ENCODE measurements at regions not wholly inside any gene's neighbourhood (a gene's known extent, or its start where the extent isn't known, plus 50 kb on each side); places are given as distances from the start of the nearest gene placed in this dataset.

DNA sequence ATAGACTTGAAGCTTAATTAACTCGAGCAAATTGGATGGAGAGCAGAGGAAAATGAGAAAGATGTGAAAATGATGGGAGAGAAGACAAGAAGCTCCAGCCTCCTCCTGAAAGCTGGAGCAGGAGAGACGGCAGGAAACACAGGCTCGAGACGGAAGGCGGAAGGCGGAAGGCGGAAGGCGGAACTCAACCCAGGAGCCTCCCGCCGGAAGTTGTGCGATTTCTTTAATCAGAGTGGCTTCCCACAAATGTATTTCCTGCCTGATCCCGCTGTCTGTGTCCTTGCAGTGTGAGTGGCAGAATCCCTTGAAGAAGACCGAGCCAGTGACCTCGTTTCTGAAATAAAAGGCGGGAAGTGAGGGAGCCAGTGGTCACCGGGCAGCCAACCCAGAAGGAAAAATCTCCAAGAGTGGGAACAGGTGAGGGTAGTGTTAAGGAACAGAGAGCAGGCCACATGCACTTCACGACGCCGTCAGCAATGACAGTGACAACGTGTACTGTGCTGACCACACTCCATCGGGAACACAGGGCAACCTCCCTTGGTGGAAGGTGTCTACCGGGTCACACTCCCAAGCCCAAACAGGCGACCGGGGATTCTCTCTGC is 117.0 kb upstream of the RNF32 start:
- TF ChIP-seq RFX5 (IDR thresholded peaks at IDR 0.05; ENCODE audit: low read depth, low read length) (no peak), MAFK (IDR thresholded peaks at IDR 0.05; ENCODE audit: low read depth, low read length) (no peak), RAD21 (IDR thresholded peaks at IDR 0.05; ENCODE audit: low read length) (no peak), CEBPB (IDR thresholded peaks at IDR 0.05; ENCODE audit: low read depth, low read length) (no peak), FOS (IDR thresholded peaks at IDR 0.05; ENCODE audit: low read depth, low read length) (no peak)
- TF ChIP-seq, protein P1, sequence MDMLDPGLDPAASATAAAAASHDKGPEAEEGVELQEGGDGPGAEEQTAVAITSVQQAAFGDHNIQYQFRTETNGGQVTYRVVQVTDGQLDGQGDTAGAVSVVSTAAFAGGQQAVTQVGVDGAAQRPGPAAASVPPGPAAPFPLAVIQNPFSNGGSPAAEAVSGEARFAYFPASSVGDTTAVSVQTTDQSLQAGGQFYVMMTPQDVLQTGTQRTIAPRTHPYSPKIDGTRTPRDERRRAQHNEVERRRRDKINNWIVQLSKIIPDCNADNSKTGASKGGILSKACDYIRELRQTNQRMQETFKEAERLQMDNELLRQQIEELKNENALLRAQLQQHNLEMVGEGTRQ (IDR thresholded peaks at IDR 0.05; ENCODE audit: low read depth, low read length), result no peak
- Histone ChIP-seq H4K91ac (ENCODE audit: insufficient read depth, low read depth, low read length) (no peak overlapping the region), H4K8ac (ENCODE audit: low read depth in 2 of 2, low read length in 2 of 2) (no peak overlapping the region), H3K9me1 (ENCODE audit: insufficient read depth, low read length) (no peaks in the 10 kb centered on the region), H3K23ac (ENCODE audit: low read depth, low read length) (no peak overlapping the region), H3K4me1 (ENCODE audit: control insufficient read depth, insufficient read depth, low read length) (no peaks in the 10 kb centered on the region), H2BK120ac (ENCODE audit: low read depth, low read length) (no peak overlapping the region), H3K27ac (ENCODE audit: insufficient read depth, low read length) (no peak overlapping the region), H3K79me1 (ENCODE audit: low read depth in 1 of 2, low read length in 2 of 2) (no peaks in the 10 kb centered on the region), H3K27me3 (ENCODE audit: control insufficient read depth, insufficient read depth, low read length) (no peaks in the 10 kb centered on the region), H4K5ac (ENCODE audit: low read depth, low read length) (no peak overlapping the region), H3K36me3 (ENCODE audit: control insufficient read depth, insufficient read depth, low read length) (no peaks in the 10 kb centered on the region), H2BK15ac (ENCODE audit: low read depth, low read length) (no peak overlapping the region), H2AK5ac (ENCODE audit: low read depth, low read length) (no peak overlapping the region), H2BK5ac (ENCODE audit: low read depth, low read length, poor library complexity, severe bottlenecking) (no peak overlapping the region), H3K4me2 (ENCODE audit: low read depth, low read length) (no peak overlapping the region), H2BK20ac (ENCODE audit: low read depth, low read length) (no peak overlapping the region), H3K9ac (ENCODE audit: low read depth, low read length) (no peak overlapping the region), H3K14ac (replicated peaks; ENCODE audit: low read depth, low read length) (no peak overlapping the region), H3K9me3 (ENCODE audit: control insufficient read depth, insufficient read depth, low read length) (peaks cover 6% of the 10 kb centered on the region), H4K20me1 (ENCODE audit: insufficient read depth, low read length) (no peaks in the 10 kb centered on the region), H3K4ac (ENCODE audit: low read depth, low read length) (no peak overlapping the region), H2AFZ (replicated peaks; ENCODE audit: low read length, poor library complexity) (no peak overlapping the region), H3K18ac (ENCODE audit: low read depth, low read length) (no peak overlapping the region), H2AK9ac (replicated peaks; ENCODE audit: low read depth, low read length, poor library complexity) (no peak overlapping the region), H3K4me3 (ENCODE audit: insufficient read depth, low read depth, low read length) (no peak overlapping the region), H3K56ac (ENCODE audit: extremely low read depth, insufficient read depth, low read length) (no peak overlapping the region)
- POLR2A ChIA-PET (ENCODE audit: unreplicated experiment), result no interaction called here
- no peak for DNase-seq
- WGBS, 2 experiments (ENCODE audit: extremely low coverage in 2 of 2, insufficient read length in 1 of 2), result no CpG with 5 or more reads among the region's 24 CpGs
- BruUV-seq (replicated peaks), result no TSS peak
- dilution Hi-C loops (cut with HindIII; ENCODE audit: low sequenced_read_pairs, unreplicated experiment) (no loop called here), in situ Hi-C loops (cut with MboI; ENCODE audit: low sequenced_read_pairs) (no loop called here), intact Hi-C loops (cut with micrococcal nuclease) (no loop called here)
- no peak for ATAC-seq (ENCODE audit: low read depth)
- CTCF ChIA-PET, result no interaction called here
